Panc1 (cell line): ENCODE measurements at regions not wholly inside any gene's neighbourhood (a gene's known extent, or its start where the extent isn't known, plus 50 kb on each side); places are given as distances from the start of the nearest gene placed in this dataset.

ENCODE experiments used
- ATAC-seq: fragments of 200-7000 bp; cut with Tn5 transposase; 2 replicates; pipeline ENCODE4 v1.9.1; 2020; ENCODE audit warnings: mild to moderate bottlenecking, moderate library complexity
- BruUV-seq: library from RNA; stranded (reverse); fragments of 400-500 nt; replicated peaks from 2 replicates; lab custom pipeline; 2021; lab: Mats Ljungman, UMichigan
- CTCF ChIA-PET: fragments of 300-600 bp; sonication (Branson Sonifier 250); formaldehyde crosslinking; loops from one replicate; lab custom pipeline; 2022; ENCODE audit warnings: antibody characterized with exemption; lab: Charles Lee
- POLR2A ChIA-PET: fragments of 300-600 bp; sonication (Branson Sonifier 250); formaldehyde crosslinking; loops from one replicate; lab custom pipeline; 2022; ENCODE audit warnings: antibody characterized with exemption; lab: Charles Lee
- DNase-seq: peaks from one replicate; pipeline ENCODE4 v3.0.0-alpha.2; 2010; ENCODE audit warnings: low read depth, low spot score
- H3K27ac ChIP-seq: 2 replicates; pipeline ENCODE4 v1.5.1; 2011; ENCODE audit warnings: mild to moderate bottlenecking, low read length, inconsistent platforms
- H3K27me3 ChIP-seq: fragments of 200-500 bp; sonication (Bioruptor generic); 2 replicates; pipeline ENCODE4 v1.6.0; 2014; ENCODE audit warnings: low read length, inconsistent platforms; ENCODE audit not compliant: control insufficient read depth, insufficient read depth
- H3K36me3 ChIP-seq: fragments of 200-500 bp; sonication (Bioruptor generic); 2 replicates; pipeline ENCODE4 v1.5.1; 2014; ENCODE audit warnings: inconsistent platforms, mild to moderate bottlenecking, low read length, moderate library complexity; ENCODE audit not compliant: control insufficient read depth, insufficient read depth
- H3K4me1 ChIP-seq: 2 replicates; pipeline ENCODE4 v1.5.1; 2011; ENCODE audit warnings: inconsistent platforms, mild to moderate bottlenecking, low read length, moderate library complexity; ENCODE audit not compliant: control insufficient read depth, insufficient read depth
- H3K4me3 ChIP-seq, 2 experiments: 2 replicates each; pipeline ENCODE4 v1.5.1; 2011 to 2012; ENCODE audit warnings: low read depth in 2 of 2, low read length in 2 of 2, mild to moderate bottlenecking in 2 of 2, inconsistent platforms in 1 of 2, moderate library complexity in 1 of 2
- H3K9me3 ChIP-seq: fragments of 200-500 bp; sonication (Bioruptor generic); 2 replicates; pipeline ENCODE4 v1.5.1; 2014; ENCODE audit warnings: low read depth, mild to moderate bottlenecking, inconsistent platforms, low read length, moderate library complexity; ENCODE audit not compliant: control insufficient read depth, insufficient read depth
- CTCF ChIP-seq: fragments of 450-650 bp; IDR thresholded peaks from 2 replicates; pipeline ENCODE4 v1.5.1; 2017; ENCODE audit warnings: mild to moderate bottlenecking
- POLR2AphosphoS5 ChIP-seq: IDR thresholded peaks from 2 replicates; pipeline ENCODE4 v1.6.1; 2012; ENCODE audit warnings: mild to moderate bottlenecking, low read depth, low read length, moderate library complexity
- REST ChIP-seq, 2 experiments: IDR thresholded peaks; 2 replicates each; pipeline ENCODE4 v1.6.1; 2011 to 2012; ENCODE audit warnings: low read depth in 2 of 2, control low read depth in 1 of 2, low read length in 1 of 2, mild to moderate bottlenecking in 1 of 2, moderate library complexity in 1 of 2; ENCODE audit not compliant: insufficient read depth in 1 of 2
- SIN3A ChIP-seq: IDR thresholded peaks from 2 replicates; pipeline ENCODE4 v1.6.1; 2012; ENCODE audit warnings: low read depth, mild to moderate bottlenecking, low read length, moderate library complexity, borderline replicate concordance; ENCODE audit not compliant: insufficient read depth
- TCF7L2 ChIP-seq: IDR thresholded peaks from 2 replicates; pipeline ENCODE4 v1.6.1; 2011; ENCODE audit warnings: mild to moderate bottlenecking, low read depth, low read length, inconsistent platforms
- in situ Hi-C: cut with HindIII; loops from 2 replicates; pipeline ENCODE4 v1.10.0; 2016; ENCODE audit warnings: low sequenced_read_pairs, low pct_unique_long_range_greater_than_20kb
- intact Hi-C: fragments of 100-400 bp; cut with micrococcal nuclease; formaldehyde crosslinking; loops from one replicate; pipeline ENCODE4 v1.10.0; 2022; ENCODE audit not compliant: unreplicated experiment

GRCh38 chr5:164356790-164357189, 851.4 kb downstream of the MAT2B start:
- TF ChIP-seq SIN3A (no peak), TCF7L2 (no peak), REST (IDR thresholded peaks at IDR 0.05; ENCODE audit: insufficient read depth in 1 of 2, low read depth in 2 of 2, low read length in 1 of 2) (no peak), CTCF (no peak), POLR2AphosphoS5 (no peak)
- ChIA-PET CTCF (no interaction called here), POLR2A (no interaction called here)
- Histone ChIP-seq H3K27me3 (no peaks in the 10 kb centered on the region), H3K9me3 (peaks cover 4% of the 10 kb centered on the region; the same call in 1 of the 2 replicates), H3K36me3 (no peaks in the 10 kb centered on the region), H3K27ac (no peak overlapping the region), H3K4me3 (no peak overlapping the region), H3K4me1 (no peaks in the 10 kb centered on the region)
- intact Hi-C loops: no loop called here
- in situ Hi-C loops: no loop called here
- DNase-seq (no peak), ATAC-seq (no peak)
- BruUV-seq: no TSS peak

DNA sequence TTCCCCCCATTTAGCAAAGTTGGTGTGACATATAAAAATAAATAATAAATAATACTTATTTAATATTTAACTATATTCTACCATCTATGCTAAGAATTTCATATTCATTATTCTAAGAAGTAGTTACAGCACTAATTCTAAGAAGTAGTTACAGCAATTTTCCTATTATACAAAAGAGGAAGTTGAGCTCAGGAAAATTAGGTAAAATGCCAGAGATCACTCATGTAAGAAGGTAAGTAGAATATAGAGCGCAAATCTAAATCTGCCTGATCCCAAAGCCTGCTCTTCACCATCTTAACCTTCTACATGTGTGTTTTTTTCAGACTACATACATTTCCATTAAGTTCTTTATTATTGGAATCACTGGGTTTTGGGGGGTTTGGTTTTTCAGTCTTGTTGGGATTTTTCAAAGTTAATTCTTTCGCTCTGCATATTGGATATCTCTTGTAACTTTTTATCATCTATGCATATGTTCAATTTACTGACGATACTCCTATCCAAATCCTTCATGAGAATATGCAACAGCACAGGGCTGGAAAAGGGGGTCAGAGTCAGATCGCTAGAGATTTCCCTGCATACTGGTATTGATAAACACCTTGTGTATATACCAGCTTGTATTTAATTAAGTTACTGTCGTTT, 852.1 kb downstream of the MAT2B start:
- no peak for TF ChIP-seq SIN3A
- no peak for TF ChIP-seq CTCF
- no peak for TF ChIP-seq TCF7L2
- no peak for TF ChIP-seq POLR2AphosphoS5
- TF ChIP-seq REST (IDR thresholded peaks at IDR 0.05; ENCODE audit: insufficient read depth in 1 of 2, low read depth in 2 of 2, low read length in 1 of 2): no peak
- H3K27me3 ChIP-seq: no peaks in the 10 kb centered on the region
- ATAC-seq (no peak), DNase-seq (no peak)
- ChIA-PET CTCF (no interaction called here), POLR2A (no interaction called here)
- H3K36me3 ChIP-seq: no peaks in the 10 kb centered on the region
- no TSS peak for BruUV-seq
- in situ Hi-C loops (no loop called here), intact Hi-C loops (no loop called here)
- no peak overlapping the region for H3K4me3 ChIP-seq
- no peak overlapping the region for H3K27ac ChIP-seq
- no peaks in the 10 kb centered on the region for H3K4me1 ChIP-seq
- H3K9me3 ChIP-seq: peaks cover 4% of the 10 kb centered on the region; the same call in 1 of the 2 replicates
